Right lobe of liver (tissue), 6 donors: ENCODE measurements at regions not wholly inside any gene's neighbourhood (a gene's known extent, or its start where the extent isn't known, plus 50 kb on each side); places are given as distances from the start of the nearest gene placed in this dataset.

Source experiments
- ATAC-seq, 4 donors: fragments of 200-7000 bp; cut with Tn5 transposase; one replicate each; pipeline ENCODE4 v1.9.1; 2020; ENCODE audit warnings: mild to moderate bottlenecking in 4 of 4, moderate library complexity in 4 of 4
- DNase-seq, 3 donors: peaks; one replicate each; pipeline ENCODE4 v3.0.0-alpha.2; 2020
- H3K27ac ChIP-seq, 3 donors: fragments of 200-600 bp; one replicate each; pipeline ENCODE4 v1.8.0; 2022
- H3K27me3 ChIP-seq, 2 donors: fragments of 200-600 bp; one replicate each; pipeline ENCODE4 v1.8.0; 2022
- H3K36me3 ChIP-seq, 4 donors: fragments of 200-600 bp; sonication (generic) in 1 of 4; one replicate each; pipeline versions ENCODE4 v1.5.1 to v1.8.0; 2017 to 2022; ENCODE audit warnings: control low read depth in 1 of 4
- H3K4me1 ChIP-seq, 4 donors: fragments of 200-600 bp; sonication (generic) in 1 of 4; one replicate each; pipeline versions ENCODE4 v1.5.1 to v1.8.0; 2017 to 2022; ENCODE audit warnings: control low read depth in 1 of 4
- H3K4me3 ChIP-seq, 3 donors: fragments of 200-600 bp; one replicate each; pipeline ENCODE4 v1.8.0; 2022
- H3K9me3 ChIP-seq, 4 donors: fragments of 200-600 bp; sonication (generic) in 1 of 4; one replicate each; pipeline versions ENCODE4 v1.5.1 to v1.8.0; 2017 to 2022; ENCODE audit warnings: control low read depth in 1 of 4
- POLR2A ChIP-seq: fragments of 450-650 bp; IDR thresholded peaks from one replicate; pipeline ENCODE4 v1.6.1; 2017; ENCODE audit warnings: antibody characterized with exemption, mild to moderate bottlenecking
- WGBS: methylation state at CpG from one replicate; pipeline ENCODE4 v1.1.6; 2018; ENCODE audit warnings: low coverage, low lambda C conversion rate; ENCODE audit not compliant: insufficient coverage; ENCODE audit errors: missing lambda C conversion rate; 5-methylcytosine and 5-hydroxymethylcytosine counted together
- intact Hi-C, 2 donors: fragments of 100-400 bp; cut with DNase I; formaldehyde crosslinking; loops; one replicate each; pipeline versions ENCODE4 v1.11.2 to v1.14.1; 2022
- TF ChIP-seq, protein P1 (sequence below), 4 donors: fragments of 200-600 bp in 3 of 4; fragments of 450-650 bp in 1 of 4; IDR thresholded peaks; one replicate each; pipeline versions ENCODE4 v1.5.1 to v1.8.0; 2016 to 2022; ENCODE audit warnings: antibody characterized with exemption in 4 of 4, mild to moderate bottlenecking in 2 of 4
- donor health status: DM: no; HTN: yes; CAD: no.
- donor health status: DM: no; HTN: no; CAD: no.
- donor health status: DM: no; HTN: no; CAD: no.
- donor health status: DM: no; HTN: yes; CAD: no.
- donor health status: DM: no; HTN: yes; CAD: no.

DNA sequence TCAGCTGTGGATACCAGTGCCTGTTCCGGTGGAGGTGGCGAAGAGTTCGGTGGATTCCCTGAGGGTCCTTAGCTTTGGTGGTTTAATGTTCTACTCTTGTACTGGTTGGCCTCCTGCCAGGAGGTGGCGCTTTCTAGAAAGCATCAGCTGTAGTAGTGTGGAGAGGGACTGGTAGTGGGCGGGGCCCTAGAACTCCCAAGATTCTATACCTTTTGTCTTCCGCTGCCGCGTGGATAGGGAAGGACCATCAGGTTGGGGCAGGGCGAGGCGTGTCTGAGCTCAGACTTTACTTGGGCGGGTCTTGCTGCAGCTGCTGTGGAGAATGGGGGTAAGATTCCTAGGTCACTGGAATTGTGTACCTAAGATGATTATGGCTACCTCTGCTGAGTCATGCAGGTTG lies 390.3 kb downstream of the FAM47A start:
- 70% methylated on average over 4 of the region's 11 CpGs for WGBS
- H3K36me3 ChIP-seq = no peaks in the 10 kb centered on the region
- no peak overlapping the region for H3K27ac ChIP-seq
- no peaks in the 10 kb centered on the region for H3K4me1 ChIP-seq
- no peak for ATAC-seq
- TF ChIP-seq POLR2A = no peak
- TF ChIP-seq, protein P1, sequence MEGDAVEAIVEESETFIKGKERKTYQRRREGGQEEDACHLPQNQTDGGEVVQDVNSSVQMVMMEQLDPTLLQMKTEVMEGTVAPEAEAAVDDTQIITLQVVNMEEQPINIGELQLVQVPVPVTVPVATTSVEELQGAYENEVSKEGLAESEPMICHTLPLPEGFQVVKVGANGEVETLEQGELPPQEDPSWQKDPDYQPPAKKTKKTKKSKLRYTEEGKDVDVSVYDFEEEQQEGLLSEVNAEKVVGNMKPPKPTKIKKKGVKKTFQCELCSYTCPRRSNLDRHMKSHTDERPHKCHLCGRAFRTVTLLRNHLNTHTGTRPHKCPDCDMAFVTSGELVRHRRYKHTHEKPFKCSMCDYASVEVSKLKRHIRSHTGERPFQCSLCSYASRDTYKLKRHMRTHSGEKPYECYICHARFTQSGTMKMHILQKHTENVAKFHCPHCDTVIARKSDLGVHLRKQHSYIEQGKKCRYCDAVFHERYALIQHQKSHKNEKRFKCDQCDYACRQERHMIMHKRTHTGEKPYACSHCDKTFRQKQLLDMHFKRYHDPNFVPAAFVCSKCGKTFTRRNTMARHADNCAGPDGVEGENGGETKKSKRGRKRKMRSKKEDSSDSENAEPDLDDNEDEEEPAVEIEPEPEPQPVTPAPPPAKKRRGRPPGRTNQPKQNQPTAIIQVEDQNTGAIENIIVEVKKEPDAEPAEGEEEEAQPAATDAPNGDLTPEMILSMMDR (IDR thresholded peaks at IDR 0.05) = no peak
- H3K4me3 ChIP-seq = no peak overlapping the region
- no peaks in the 10 kb centered on the region for H3K27me3 ChIP-seq
- no peak for DNase-seq
- peaks cover 0 to 4% (median 0%) of the 10 kb centered on the region in 4 donors for H3K9me3 ChIP-seq
- intact Hi-C loops = no loop called here

DNA sequence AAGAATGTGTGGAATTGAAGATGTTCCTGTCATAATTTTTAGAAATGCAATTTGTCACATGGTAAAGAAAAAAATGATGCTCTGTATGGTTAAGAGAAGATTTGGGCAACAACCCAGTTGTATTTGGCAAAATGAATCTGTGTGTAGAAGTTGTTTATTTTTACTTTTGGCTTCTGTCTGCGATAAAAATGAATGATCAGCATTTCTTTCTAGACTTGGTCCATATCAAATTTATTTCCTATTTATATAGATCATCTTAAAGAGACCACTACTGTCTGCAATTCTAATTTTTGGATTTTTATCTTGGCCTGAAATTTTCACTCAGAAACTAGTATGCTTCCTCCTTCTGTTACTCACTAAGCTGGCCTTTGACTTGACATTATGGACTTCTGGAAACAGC lies 396.9 kb downstream of the FAM47A start:
- DNase-seq (no peak), ATAC-seq (no peak)
- H3K4me1 ChIP-seq = no peaks in the 10 kb centered on the region
- 22% methylated on average over 1 of the region's 1 CpG for WGBS
- no peaks in the 10 kb centered on the region for H3K27me3 ChIP-seq
- intact Hi-C loops = no loop called here
- no peak for TF ChIP-seq POLR2A
- TF ChIP-seq, protein P1 (IDR thresholded peaks at IDR 0.05) = no peak
- no peak overlapping the region for H3K4me3 ChIP-seq
- H3K27ac ChIP-seq = no peak overlapping the region
- H3K36me3 ChIP-seq = no peaks in the 10 kb centered on the region
- H3K9me3 ChIP-seq = peaks cover 0 to 4% (median 0%) of the 10 kb centered on the region in 4 donors

DNA sequence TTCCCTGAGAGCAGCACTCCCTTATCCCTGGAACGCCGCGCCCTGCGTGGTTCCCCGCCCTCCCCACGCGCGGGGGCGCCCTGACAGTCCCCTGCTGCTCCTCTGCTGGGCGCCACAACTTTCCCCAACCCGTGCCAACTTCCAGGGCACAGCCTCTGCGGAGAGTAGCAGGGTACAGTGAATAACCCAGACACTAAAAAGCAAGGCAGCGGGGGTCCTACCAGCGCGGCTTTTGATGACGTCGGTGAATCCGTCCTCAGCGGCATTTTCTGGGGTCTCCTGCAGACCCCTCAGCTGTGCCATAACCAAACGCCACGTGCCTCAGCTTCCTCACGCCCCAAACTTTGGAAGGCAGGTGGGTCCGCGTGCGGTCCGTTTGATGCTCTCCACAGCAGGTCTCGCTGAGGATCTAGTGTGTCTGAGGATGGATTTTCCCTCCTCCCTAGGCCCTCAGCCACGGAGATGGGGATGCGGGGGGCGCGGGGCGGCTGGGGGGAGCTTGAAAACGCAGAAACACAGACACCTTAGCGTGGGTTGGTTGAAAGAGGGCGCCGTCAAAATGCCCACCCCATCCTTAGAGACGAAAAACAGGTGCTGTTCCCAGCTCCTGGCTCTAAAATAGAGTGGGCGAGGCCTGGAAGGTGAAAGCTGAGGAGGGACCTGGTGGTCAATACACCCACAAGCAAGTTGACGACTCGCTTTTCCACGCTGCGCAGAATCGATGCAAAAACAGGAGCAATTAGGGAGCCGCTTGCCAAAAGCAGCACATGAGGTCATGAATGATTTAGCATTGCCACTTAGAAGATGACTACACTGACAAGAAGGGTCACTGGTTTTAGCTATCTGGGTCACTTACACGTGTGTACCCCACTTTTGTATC lies 405.6 kb downstream of the FAM47A start:
- H3K4me3 ChIP-seq = no peak overlapping the region
- H3K9me3 ChIP-seq = no peaks in the 10 kb centered on the region
- H3K27me3 ChIP-seq = no peaks in the 10 kb centered on the region
- no peak for DNase-seq
- TF ChIP-seq POLR2A = no peak
- TF ChIP-seq, protein P1 (IDR thresholded peaks at IDR 0.05) = no peak
- ATAC-seq = no peak
- no peaks in the 10 kb centered on the region for H3K36me3 ChIP-seq
- H3K4me1 ChIP-seq = no peaks in the 10 kb centered on the region
- 21% methylated on average over 33 of the region's 45 CpGs for WGBS
- H3K27ac ChIP-seq = no peak overlapping the region
- intact Hi-C loops = no loop called here

DNA sequence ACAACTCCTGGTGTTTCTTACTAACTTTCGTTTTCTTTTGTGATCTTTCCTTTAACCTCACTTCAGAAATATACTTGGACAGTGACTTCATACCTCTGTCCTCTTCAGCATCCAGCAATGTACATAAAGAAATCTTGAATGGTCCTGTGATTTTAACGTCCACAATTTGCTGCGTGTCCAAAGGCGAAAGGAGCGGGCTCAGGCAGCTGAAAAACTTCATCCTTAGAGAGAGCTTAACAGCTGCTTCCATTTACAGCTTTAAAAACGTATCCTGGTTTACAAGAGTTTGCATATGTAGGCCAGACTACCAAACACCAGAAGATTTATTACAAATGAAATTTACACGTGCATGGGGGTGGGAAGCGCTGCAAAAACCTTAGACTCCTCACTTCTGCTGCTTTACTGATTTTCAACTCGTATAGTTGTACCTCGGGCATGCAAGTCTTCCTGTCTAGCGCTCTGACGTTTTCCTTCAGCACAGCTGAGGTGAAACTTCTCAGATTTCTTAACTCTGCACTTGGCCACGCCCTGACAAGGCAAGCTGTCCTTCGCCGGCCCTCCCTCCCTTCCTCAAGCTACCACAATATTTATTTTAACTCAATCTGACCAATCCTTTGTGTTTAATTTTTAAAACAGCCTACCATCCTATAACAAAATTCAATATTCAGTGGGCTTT lies 406.4 kb downstream of the FAM47A start:
- TF ChIP-seq, protein P1 (IDR thresholded peaks at IDR 0.05) = no peak
- Histone ChIP-seq H3K4me1 (no peaks in the 10 kb centered on the region), H3K27me3 (no peaks in the 10 kb centered on the region), H3K36me3 (no peaks in the 10 kb centered on the region), H3K27ac (no peak overlapping the region), H3K9me3 (no peaks in the 10 kb centered on the region), H3K4me3 (no peak overlapping the region)
- ATAC-seq = no peak
- WGBS = 19% methylated on average over 15 of the region's 15 CpGs
- DNase-seq = no peak
- intact Hi-C loops = no loop called here
